WI38 (cell line): ENCODE measurements at regions not wholly inside any gene's neighbourhood (a gene's known extent, or its start where the extent isn't known, plus 50 kb on each side); places are given as distances from the start of the nearest gene placed in this dataset.

Experiments used
- H3K4me3 ChIP-seq: 2 replicates; pipeline ENCODE4 v1.5.1; 2011; ENCODE audit warnings: low read depth, mild to moderate bottlenecking, control low read depth, low read length
- TF ChIP-seq, protein P1 (sequence below): IDR thresholded peaks from 2 replicates; pipeline ENCODE4 v1.5.1; 2012; ENCODE audit warnings: low read depth, mild to moderate bottlenecking, control low read depth, low read length

DNA sequence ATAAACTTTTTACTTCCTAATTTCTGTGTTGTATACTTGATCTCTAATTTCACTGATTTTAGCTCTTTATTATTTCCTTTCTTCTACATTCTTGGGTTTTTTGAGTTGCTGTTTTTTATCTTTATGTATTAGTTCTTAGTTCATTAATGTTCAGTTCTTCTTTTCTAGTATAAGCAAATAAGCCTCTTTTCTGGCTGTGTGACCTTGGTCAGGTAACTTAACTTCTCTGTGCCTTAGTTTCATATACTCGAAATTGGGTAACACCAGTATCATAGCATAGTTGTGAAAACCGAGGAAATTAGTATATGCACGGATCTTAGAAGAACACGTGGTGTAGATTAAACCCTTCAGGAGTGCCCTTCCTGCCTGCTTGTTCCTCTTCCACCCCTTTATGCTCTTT lies 130.2 kb upstream of the C1QTNF9B start:
- TF ChIP-seq, protein P1, sequence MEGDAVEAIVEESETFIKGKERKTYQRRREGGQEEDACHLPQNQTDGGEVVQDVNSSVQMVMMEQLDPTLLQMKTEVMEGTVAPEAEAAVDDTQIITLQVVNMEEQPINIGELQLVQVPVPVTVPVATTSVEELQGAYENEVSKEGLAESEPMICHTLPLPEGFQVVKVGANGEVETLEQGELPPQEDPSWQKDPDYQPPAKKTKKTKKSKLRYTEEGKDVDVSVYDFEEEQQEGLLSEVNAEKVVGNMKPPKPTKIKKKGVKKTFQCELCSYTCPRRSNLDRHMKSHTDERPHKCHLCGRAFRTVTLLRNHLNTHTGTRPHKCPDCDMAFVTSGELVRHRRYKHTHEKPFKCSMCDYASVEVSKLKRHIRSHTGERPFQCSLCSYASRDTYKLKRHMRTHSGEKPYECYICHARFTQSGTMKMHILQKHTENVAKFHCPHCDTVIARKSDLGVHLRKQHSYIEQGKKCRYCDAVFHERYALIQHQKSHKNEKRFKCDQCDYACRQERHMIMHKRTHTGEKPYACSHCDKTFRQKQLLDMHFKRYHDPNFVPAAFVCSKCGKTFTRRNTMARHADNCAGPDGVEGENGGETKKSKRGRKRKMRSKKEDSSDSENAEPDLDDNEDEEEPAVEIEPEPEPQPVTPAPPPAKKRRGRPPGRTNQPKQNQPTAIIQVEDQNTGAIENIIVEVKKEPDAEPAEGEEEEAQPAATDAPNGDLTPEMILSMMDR: no peak
- H3K4me3 ChIP-seq: no peak overlapping the region

DNA sequence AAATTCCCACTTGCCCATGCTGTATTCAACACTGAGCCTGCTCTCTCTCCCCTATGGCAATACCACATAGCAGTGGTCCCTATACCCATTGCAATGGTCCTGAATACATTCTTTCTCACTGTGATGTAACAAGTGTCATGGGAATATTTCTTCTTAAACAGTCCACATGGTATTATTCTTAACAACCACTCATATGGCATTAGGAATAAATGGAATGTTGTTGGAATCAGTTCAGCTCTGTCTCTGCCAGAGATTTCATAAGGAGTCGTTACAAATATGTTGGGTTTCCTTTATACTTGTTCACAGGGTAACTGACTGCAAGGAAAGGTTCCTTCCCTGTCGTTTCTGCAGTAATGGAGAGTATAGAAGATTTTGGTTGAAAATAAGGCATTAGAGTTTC lies 128.3 kb upstream of the SPATA13 start:
- no peak overlapping the region for H3K4me3 ChIP-seq
- TF ChIP-seq, protein P1: no peak

DNA sequence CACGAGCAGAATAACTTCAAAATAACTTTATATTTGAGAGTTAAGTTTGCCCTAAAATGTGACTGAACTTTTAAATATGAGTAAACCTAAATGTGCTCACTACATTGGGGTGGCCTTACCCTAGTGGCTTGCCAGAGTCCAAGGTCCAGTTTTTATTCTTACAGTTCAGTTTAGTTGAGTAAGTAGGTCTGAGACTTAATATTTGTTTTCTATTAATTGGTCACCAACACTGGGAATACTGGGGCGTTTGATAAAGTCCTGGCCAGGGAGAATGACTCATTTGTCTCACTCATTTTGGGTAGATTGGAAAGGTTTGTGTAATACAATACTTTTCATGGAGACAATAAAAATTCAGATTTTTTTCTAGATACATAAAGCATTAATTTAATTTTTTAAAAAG lies 127.8 kb upstream of the SPATA13 start:
- TF ChIP-seq, protein P1: no peak
- H3K4me3 ChIP-seq: no peak overlapping the region

DNA sequence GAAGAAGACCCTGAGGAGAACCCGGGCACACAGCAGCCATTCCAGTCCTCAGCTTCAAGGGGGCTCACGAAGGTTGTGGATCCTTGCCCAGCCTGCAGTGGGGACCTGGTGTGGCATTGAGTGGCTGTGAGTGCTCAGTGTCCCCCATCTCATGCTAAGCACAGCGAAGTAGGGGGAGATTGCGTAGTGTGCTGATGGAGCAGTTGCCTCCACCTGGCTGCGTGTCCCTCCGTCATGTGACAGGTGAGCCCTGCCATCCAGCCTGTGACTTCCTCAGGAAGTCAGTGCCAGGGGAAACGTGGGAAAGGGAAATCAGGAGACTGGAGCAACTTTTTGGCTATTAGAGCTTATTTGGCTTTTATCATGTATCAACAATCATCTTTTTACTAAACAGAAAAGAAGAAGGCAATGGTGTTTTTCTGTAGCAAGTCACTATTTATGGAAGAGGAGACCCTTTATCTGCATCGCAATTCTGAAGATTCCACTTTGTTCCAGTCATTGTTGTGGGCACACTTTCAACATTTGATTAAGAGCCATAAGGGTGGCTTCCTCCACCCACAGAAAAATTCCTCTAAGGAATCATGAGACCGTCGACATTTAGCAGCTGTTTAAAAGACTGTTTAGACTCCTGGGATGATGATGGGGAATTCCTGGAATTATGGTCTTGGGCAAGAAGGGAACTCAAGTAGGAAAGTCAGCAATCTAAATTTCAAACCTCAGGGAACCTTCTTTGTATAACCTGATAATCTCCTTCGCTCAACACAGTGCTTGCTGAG lies 126.8 kb upstream of the SPATA13 start:
- TF ChIP-seq, protein P1: no peak
- no peak overlapping the region for H3K4me3 ChIP-seq

DNA sequence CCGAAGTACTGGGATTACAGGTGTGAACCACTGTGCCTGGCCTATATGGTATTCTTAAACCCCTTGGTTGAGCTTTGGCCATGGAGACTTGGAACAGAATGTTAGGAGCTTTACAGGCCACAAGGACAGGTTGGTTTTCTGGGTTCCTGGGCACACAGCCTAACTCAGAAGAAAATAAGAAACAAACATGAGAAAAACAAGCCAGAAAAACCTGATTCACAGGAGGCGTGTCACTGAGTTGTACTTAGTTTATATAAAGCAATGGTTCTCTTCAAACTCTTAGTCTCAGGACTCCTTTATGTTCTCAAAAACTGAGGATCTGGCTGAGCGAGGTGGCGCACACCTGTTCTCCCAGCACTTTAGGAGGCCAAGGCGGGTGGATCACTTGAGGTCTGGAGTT lies 125.1 kb upstream of the SPATA13 start:
- no peak overlapping the region for H3K4me3 ChIP-seq
- TF ChIP-seq, protein P1: no peak

DNA sequence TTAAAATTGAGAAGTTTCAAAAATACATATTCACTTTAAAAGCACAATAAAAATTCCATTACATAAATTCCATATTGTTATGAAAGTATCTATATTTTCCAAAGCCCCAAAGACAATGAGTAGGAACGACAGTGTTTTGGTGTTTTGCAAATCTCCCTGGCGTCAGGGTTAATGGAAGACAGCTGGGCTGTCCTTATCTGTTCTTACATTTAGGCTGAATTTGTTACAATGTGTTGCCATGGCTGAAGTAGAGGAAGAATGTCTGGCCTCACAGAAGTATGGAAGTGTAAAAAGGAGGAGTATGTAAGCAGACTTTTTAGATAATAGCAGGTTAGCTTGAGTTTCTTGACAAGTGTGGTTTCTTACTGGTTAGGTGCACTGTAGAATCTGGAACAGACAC lies 124.4 kb upstream of the SPATA13 start:
- TF ChIP-seq, protein P1: no peak
- no peak overlapping the region for H3K4me3 ChIP-seq

DNA sequence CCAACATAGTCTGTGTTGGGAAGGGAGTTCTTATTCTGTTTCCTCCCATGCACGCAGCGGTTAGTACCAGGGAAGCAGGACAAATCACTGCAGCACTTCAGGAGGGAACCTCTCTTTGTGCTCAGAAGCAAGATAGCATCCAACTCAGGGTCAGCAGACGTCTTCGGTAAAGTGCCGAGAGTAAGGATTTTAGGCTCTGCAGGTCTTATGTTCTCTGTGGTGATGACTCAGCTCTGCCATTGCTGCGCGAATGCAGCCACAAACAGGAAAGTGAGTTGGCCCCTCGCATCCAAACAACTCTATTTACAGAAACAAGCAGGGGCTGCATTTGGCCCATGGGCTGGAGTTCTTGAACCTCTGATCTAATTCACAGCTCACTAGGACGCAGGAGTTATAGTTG lies 122.1 kb upstream of the SPATA13 start:
- TF ChIP-seq, protein P1: no peak
- H3K4me3 ChIP-seq: no peak overlapping the region; the same call in 1 of the 2 replicates
